DND-41 (cell line): ENCODE measurements at regions not wholly inside any gene's neighbourhood (a gene's known extent, or its start where the extent isn't known, plus 50 kb on each side); places are given as distances from the start of the nearest gene placed in this dataset.

Source experiments
- ATAC-seq: fragments of 200-7000 bp; cut with Tn5 transposase; 3 replicates; pipeline ENCODE4 v1.9.1; 2021; ENCODE audit warnings: low read depth; ENCODE audit not compliant: insufficient read depth
- DNase-seq: peaks from one replicate; pipeline ENCODE4 v3.0.0-alpha.2; 2020
- H2AFZ ChIP-seq: 2 replicates; pipeline ENCODE4 v1.6.0; 2012; ENCODE audit warnings: low read depth, low read length
- H3K27ac ChIP-seq: 2 replicates; pipeline ENCODE4 v1.5.1; 2012; ENCODE audit warnings: low read length, inconsistent platforms
- H3K27me3 ChIP-seq: fragments of 200-600 bp; sonication (generic); 2 replicates; pipeline ENCODE4 v1.6.0; 2012; ENCODE audit warnings: low read length, mild to moderate bottlenecking, inconsistent platforms; ENCODE audit not compliant: insufficient read depth, poor library complexity
- H3K36me3 ChIP-seq: 2 replicates; pipeline ENCODE4 v1.5.1; 2012; ENCODE audit warnings: low read length, inconsistent platforms; ENCODE audit not compliant: insufficient read depth
- H3K4me1 ChIP-seq: 2 replicates; pipeline ENCODE4 v1.5.1; 2012; ENCODE audit warnings: mild to moderate bottlenecking, low read length; ENCODE audit not compliant: insufficient read depth
- H3K4me2 ChIP-seq: 2 replicates; pipeline ENCODE4 v1.6.0; 2012; ENCODE audit warnings: mild to moderate bottlenecking, moderate library complexity, low read length, inconsistent platforms; ENCODE audit not compliant: insufficient read depth
- H3K4me3 ChIP-seq, 2 experiments: fragments of 200-600 bp in 1 of 2; shearing (Covaris generic) in 1 of 2; 2 replicates each; pipeline ENCODE4 v1.5.1; 2012 to 2016; ENCODE audit warnings: inconsistent platforms in 2 of 2, low read length in 2 of 2, mild to moderate bottlenecking in 2 of 2, low read depth in 1 of 2, moderate library complexity in 1 of 2
- H3K79me2 ChIP-seq: 2 replicates; pipeline ENCODE4 v1.6.0; 2012; ENCODE audit warnings: low read length, inconsistent platforms; ENCODE audit not compliant: insufficient read depth
- H3K9ac ChIP-seq: 2 replicates; pipeline ENCODE4 v1.6.0; 2012; ENCODE audit warnings: low read depth, mild to moderate bottlenecking, inconsistent platforms, low read length, moderate library complexity
- H3K9me3 ChIP-seq: 2 replicates; pipeline ENCODE4 v1.5.1; 2012; ENCODE audit warnings: low read length, moderate library complexity, mild to moderate bottlenecking, inconsistent platforms; ENCODE audit not compliant: insufficient read depth, severe bottlenecking
- H4K20me1 ChIP-seq: 2 replicates; pipeline ENCODE4 v1.6.0; 2012; ENCODE audit warnings: low read length; ENCODE audit not compliant: insufficient read depth
- CTCF ChIP-seq: IDR thresholded peaks from 2 replicates; pipeline ENCODE4 v1.5.1; 2012; ENCODE audit warnings: borderline replicate concordance, low read length, moderate library complexity, mild to moderate bottlenecking; ENCODE audit not compliant: poor library complexity, severe bottlenecking; ENCODE audit errors: extremely low read depth
- EZH2 ChIP-seq: IDR thresholded peaks from 3 replicates; pipeline ENCODE4 v1.6.1; 2012; ENCODE audit warnings: borderline replicate concordance, low read depth, mild to moderate bottlenecking, moderate library complexity, low read length, inconsistent platforms; ENCODE audit not compliant: severe bottlenecking

- no peak for TF ChIP-seq CTCF
- TF ChIP-seq EZH2: no peak
- H3K9ac ChIP-seq: no peak overlapping the region
Observed at GRCh38 chr2:35827086-35827485, 528.5 kb upstream of the CRIM1 start.

GRCh38 chr2:35822716-35823115 lies 532.9 kb upstream of the CRIM1 start:
- DNase-seq: no peak
- ATAC-seq: no peak
- H3K9ac ChIP-seq: no peak overlapping the region
- H3K36me3 ChIP-seq: no peaks in the 10 kb centered on the region
- no peaks in the 10 kb centered on the region for H3K79me2 ChIP-seq
- no peak overlapping the region for H3K4me3 ChIP-seq
- H3K9me3 ChIP-seq: no peaks in the 10 kb centered on the region
- H3K4me1 ChIP-seq: no peaks in the 10 kb centered on the region
- no peak overlapping the region for H3K4me2 ChIP-seq
- no peaks in the 10 kb centered on the region for H4K20me1 ChIP-seq
- no peak overlapping the region for H3K27ac ChIP-seq
- peaks cover 2% of the 10 kb centered on the region for H3K27me3 ChIP-seq
- no peak overlapping the region for H2AFZ ChIP-seq
- no peak for TF ChIP-seq EZH2
- TF ChIP-seq CTCF: no peak

More at GRCh38 chr2:35827086-35827485, 528.5 kb upstream of the CRIM1 start:
- no peaks in the 10 kb centered on the region for H3K36me3 ChIP-seq
- ATAC-seq (no peak), DNase-seq (no peak)
- no peaks in the 10 kb centered on the region for H3K4me1 ChIP-seq
- H3K79me2 ChIP-seq: no peaks in the 10 kb centered on the region
- no peaks in the 10 kb centered on the region for H3K27me3 ChIP-seq
- H2AFZ ChIP-seq: no peak overlapping the region
- H3K9me3 ChIP-seq: no peaks in the 10 kb centered on the region
- H4K20me1 ChIP-seq: no peaks in the 10 kb centered on the region
- H3K27ac ChIP-seq: no peak overlapping the region
- H3K4me3 ChIP-seq: no peak overlapping the region
- no peak overlapping the region for H3K4me2 ChIP-seq

- no peak overlapping the region for H3K4me3 ChIP-seq
- no peak for DNase-seq
Observed at GRCh38 chr2:35821675-35822074, 533.9 kb upstream of the CRIM1 start.

More at GRCh38 chr2:35821675-35822074, 533.9 kb upstream of the CRIM1 start:
- TF ChIP-seq EZH2 (no peak), CTCF (no peak)
- H3K4me1 ChIP-seq: no peaks in the 10 kb centered on the region
- no peak overlapping the region for H2AFZ ChIP-seq
- H3K9me3 ChIP-seq: no peaks in the 10 kb centered on the region
- no peaks in the 10 kb centered on the region for H4K20me1 ChIP-seq
- H3K27ac ChIP-seq: no peak overlapping the region
- no peak overlapping the region for H3K4me2 ChIP-seq
- no peaks in the 10 kb centered on the region for H3K36me3 ChIP-seq
- H3K27me3 ChIP-seq: peaks cover 2% of the 10 kb centered on the region
- no peak for ATAC-seq
- no peak overlapping the region for H3K9ac ChIP-seq
- no peaks in the 10 kb centered on the region for H3K79me2 ChIP-seq
